Testis (tissue), 2 donors: ENCODE measurements at regions not wholly inside any gene's neighbourhood (a gene's known extent, or its start where the extent isn't known, plus 50 kb on each side); places are given as distances from the start of the nearest gene placed in this dataset.

Experiments used
- DNase-seq: peaks from one replicate; pipeline ENCODE4 v3.0.0-alpha.2; 2019
- H3K27ac ChIP-seq, 2 donors: fragments of 200-600 bp; sonication (generic); one replicate each; pipeline ENCODE4 v1.5.1; 2019
- H3K27me3 ChIP-seq: fragments of 200-600 bp; sonication (generic); one replicate; pipeline ENCODE4 v1.5.1; 2019
- H3K36me3 ChIP-seq: fragments of 200-600 bp; sonication (generic); one replicate; pipeline ENCODE4 v1.5.1; 2017; ENCODE audit warnings: low read depth; ENCODE audit errors: missing control alignments
- H3K4me1 ChIP-seq: fragments of 200-600 bp; sonication (generic); one replicate; pipeline ENCODE4 v1.5.1; 2019
- H3K4me3 ChIP-seq, 2 donors: fragments of 200-600 bp; sonication (generic); one replicate each; pipeline ENCODE4 v1.5.1; 2017 to 2019
- H3K9me3 ChIP-seq: fragments of 200-600 bp; sonication (generic); one replicate; pipeline ENCODE4 v1.5.1; 2017
- CTCF ChIP-seq, 3 experiments: fragments of 450-650 bp in 2 of 3; fragments of 200-600 bp in 1 of 3; sonication (generic) in 1 of 3; IDR thresholded peaks; one replicate each; pipeline ENCODE4 v1.5.1; 2016 to 2019; ENCODE audit warnings: antibody characterized with exemption in 3 of 3, mild to moderate bottlenecking in 2 of 3, moderate library complexity in 1 of 3
- POLR2A ChIP-seq: fragments of 450-650 bp; IDR thresholded peaks from one replicate; pipeline ENCODE4 v1.6.1; 2017; ENCODE audit warnings: antibody characterized with exemption, mild to moderate bottlenecking, moderate library complexity
- WGBS, 2 donors: methylation state at CpG; one replicate each; pipeline ENCODE4 v1.1.5; 2018; 5-methylcytosine and 5-hydroxymethylcytosine counted together
- intact Hi-C: fragments of 100-400 bp; cut with DNase I; formaldehyde crosslinking; loops from one replicate; pipeline ENCODE4 v1.15.1; 2023; ENCODE audit warnings: low total_unique reads

GRCh38 chr7:115338016-115338415, 416.1 kb downstream of the MDFIC start:
- Histone ChIP-seq H3K27ac (no peak overlapping the region), H3K4me1 (no peaks in the 10 kb centered on the region), H3K36me3 (no peaks in the 10 kb centered on the region), H3K27me3 (no peaks in the 10 kb centered on the region), H3K9me3 (no peaks in the 10 kb centered on the region), H3K4me3 (no peak overlapping the region)
- 83 to 86% methylated on average over 4 of the region's 4 CpGs for WGBS, 2 donors
- intact Hi-C loops = no loop called here
- no peak for DNase-seq
- TF ChIP-seq CTCF (IDR thresholded peaks at IDR 0.05) (no peak), POLR2A (no peak)

- Histone ChIP-seq H3K4me3 (no peak overlapping the region), H3K4me1 (no peaks in the 10 kb centered on the region), H3K27me3 (no peaks in the 10 kb centered on the region), H3K9me3 (no peaks in the 10 kb centered on the region), H3K36me3 (no peaks in the 10 kb centered on the region), H3K27ac (no peak overlapping the region)
- no peak for TF ChIP-seq POLR2A
- no peak for TF ChIP-seq CTCF (IDR thresholded peaks at IDR 0.05)
- 91 to 93% methylated on average over 3 of the region's 3 CpGs for WGBS, 2 donors
- intact Hi-C loops = no loop called here
- DNase-seq = no peak
These were observed 410.8 kb downstream of the MDFIC start for GRCh38 chr7:115332691-115333090.

GRCh38 chr7:115329006-115329405, 407.1 kb downstream of the MDFIC start:
- Histone ChIP-seq H3K4me3 (no peak overlapping the region), H3K9me3 (no peaks in the 10 kb centered on the region), H3K4me1 (no peaks in the 10 kb centered on the region), H3K36me3 (no peaks in the 10 kb centered on the region), H3K27ac (no peak overlapping the region), H3K27me3 (no peaks in the 10 kb centered on the region)
- WGBS, 2 donors = 75 to 92% methylated on average over 2 of the region's 2 CpGs
- DNase-seq = no peak
- TF ChIP-seq POLR2A (no peak), CTCF (IDR thresholded peaks at IDR 0.05) (no peak)
- intact Hi-C loops = no loop called here

- Histone ChIP-seq H3K4me3 (no peak overlapping the region), H3K36me3 (no peaks in the 10 kb centered on the region), H3K27ac (no peak overlapping the region), H3K9me3 (no peaks in the 10 kb centered on the region), H3K27me3 (no peaks in the 10 kb centered on the region), H3K4me1 (no peaks in the 10 kb centered on the region)
- intact Hi-C loops = no loop called here
- no peak for DNase-seq
- 84% methylated on average over 3 of the region's 3 CpGs for WGBS, 2 donors
- TF ChIP-seq CTCF (IDR thresholded peaks at IDR 0.05) = no peak
- TF ChIP-seq POLR2A = no peak
These were observed 406.1 kb downstream of the MDFIC start for GRCh38 chr7:115328018-115328417.

GRCh38 chr7:115327326-115327725, 405.4 kb downstream of the MDFIC start:
- Histone ChIP-seq H3K9me3 (no peaks in the 10 kb centered on the region), H3K4me3 (no peak overlapping the region), H3K36me3 (no peaks in the 10 kb centered on the region), H3K27me3 (no peaks in the 10 kb centered on the region), H3K27ac (no peak overlapping the region), H3K4me1 (no peaks in the 10 kb centered on the region)
- intact Hi-C loops = no loop called here
- no peak for DNase-seq
- no peak for TF ChIP-seq POLR2A
- no peak for TF ChIP-seq CTCF (IDR thresholded peaks at IDR 0.05)
